H9 (cell line): ENCODE measurements at regions not wholly inside any gene's neighbourhood (a gene's known extent, or its start where the extent isn't known, plus 50 kb on each side); places are given as distances from the start of the nearest gene placed in this dataset.
A peak's percentile ranks its signal among the peaks of the same experiment; 100 is the strongest.

Experiments used
- DNase-seq: peaks from one replicate; pipeline ENCODE4 v3.0.0-alpha.2; 2017
- H2AFZ ChIP-seq: one replicate; pipeline ENCODE4 v1.6.1; 2013; ENCODE audit warnings: mild to moderate bottlenecking, low read length, control low read depth, moderate library complexity
- H2AK5ac ChIP-seq: 2 replicates; pipeline ENCODE4 v1.6.1; 2013; ENCODE audit warnings: low read length, control low read depth, mixed read lengths; ENCODE audit not compliant: insufficient read length
- H2BK120ac ChIP-seq: one replicate; pipeline ENCODE4 v1.6.1; 2013; ENCODE audit warnings: low read depth, mild to moderate bottlenecking, low read length, control low read depth, inconsistent platforms; ENCODE audit not compliant: poor library complexity, severe bottlenecking
- H2BK12ac ChIP-seq: 2 replicates; pipeline ENCODE4 v1.6.1; 2013; ENCODE audit warnings: low read length, control low read depth, mixed read lengths, low read depth; ENCODE audit not compliant: insufficient read length
- H2BK15ac ChIP-seq: 2 replicates; pipeline ENCODE4 v1.6.1; 2013; ENCODE audit warnings: low read depth, low read length, control low read depth
- H2BK20ac ChIP-seq: one replicate; pipeline ENCODE4 v1.6.1; 2013; ENCODE audit warnings: low read depth, mild to moderate bottlenecking, low read length, control low read depth, inconsistent platforms; ENCODE audit not compliant: poor library complexity, severe bottlenecking
- H2BK5ac ChIP-seq: 2 replicates; pipeline ENCODE4 v1.6.1; 2013; ENCODE audit warnings: low read length, control low read depth, mixed read lengths; ENCODE audit not compliant: insufficient read length
- H3K14ac ChIP-seq: 2 replicates; pipeline ENCODE4 v1.6.1; 2013; ENCODE audit warnings: low read length, control low read depth; ENCODE audit not compliant: insufficient read depth
- H3K18ac ChIP-seq: 2 replicates; pipeline ENCODE4 v1.6.1; 2013; ENCODE audit warnings: low read depth, mild to moderate bottlenecking, mixed read lengths, low read length, control low read depth; ENCODE audit not compliant: insufficient read length
- H3K23ac ChIP-seq: 2 replicates; pipeline ENCODE4 v1.6.1; 2013; ENCODE audit warnings: low read length, control low read depth, mixed read lengths, low read depth; ENCODE audit not compliant: insufficient read length
- H3K23me2 ChIP-seq: 2 replicates; pipeline ENCODE4 v1.6.1; 2013; ENCODE audit warnings: low read depth, mild to moderate bottlenecking, mixed read lengths, low read length, control low read depth; ENCODE audit not compliant: insufficient read length, poor library complexity, severe bottlenecking
- H3K27ac ChIP-seq: 2 replicates; pipeline ENCODE4 v1.5.1; 2013; ENCODE audit warnings: low read length, control low read depth, mixed read lengths, low read depth; ENCODE audit not compliant: insufficient read length
- H3K27me3 ChIP-seq: 2 replicates; pipeline ENCODE4 v1.6.1; 2013; ENCODE audit warnings: low read length, control low read depth, inconsistent platforms; ENCODE audit not compliant: insufficient read depth
- H3K4ac ChIP-seq: 2 replicates; pipeline ENCODE4 v1.6.1; 2013; ENCODE audit warnings: low read depth, mild to moderate bottlenecking, control low read depth, inconsistent platforms, low read length, moderate library complexity
- H3K4me1 ChIP-seq: 2 replicates; pipeline ENCODE4 v1.6.1; 2013; ENCODE audit warnings: low read length, control low read depth, inconsistent platforms; ENCODE audit not compliant: insufficient read depth
- H3K4me2 ChIP-seq: 2 replicates; pipeline ENCODE4 v1.6.1; 2013; ENCODE audit warnings: low read length, control low read depth, mixed read lengths; ENCODE audit not compliant: insufficient read length, insufficient read depth
- H3K56ac ChIP-seq: 2 replicates; pipeline ENCODE4 v1.6.1; 2013; ENCODE audit warnings: low read depth, mild to moderate bottlenecking, mixed read lengths, low read length, control low read depth; ENCODE audit not compliant: insufficient read length
- H3K79me1 ChIP-seq: 2 replicates; pipeline ENCODE4 v1.6.1; 2013; ENCODE audit warnings: low read depth, mild to moderate bottlenecking, moderate library complexity, low read length, control low read depth, inconsistent platforms; ENCODE audit not compliant: insufficient read depth, poor library complexity, severe bottlenecking
- H3K79me2 ChIP-seq: 2 replicates; pipeline ENCODE4 v1.6.1; 2013; ENCODE audit warnings: low read length, control low read depth, inconsistent platforms; ENCODE audit not compliant: insufficient read depth
- H3K9ac ChIP-seq: 2 replicates; pipeline ENCODE4 v1.6.1; 2013; ENCODE audit warnings: low read length, control low read depth, mixed read lengths; ENCODE audit not compliant: insufficient read length; ENCODE audit errors: extremely low read depth
- H3K9me3 ChIP-seq: one replicate; pipeline ENCODE4 v1.6.1; 2013; ENCODE audit warnings: low read depth, low read length, inconsistent platforms; ENCODE audit not compliant: control insufficient read depth
- H3T11ph ChIP-seq: one replicate; pipeline ENCODE4 v1.6.1; 2013; ENCODE audit warnings: mild to moderate bottlenecking, low read length, control low read depth, inconsistent platforms
- H4K20me1 ChIP-seq: one replicate; pipeline ENCODE4 v1.6.1; 2013; ENCODE audit not compliant: control insufficient read depth, insufficient read length, insufficient read depth
- H4K5ac ChIP-seq: 2 replicates; pipeline ENCODE4 v1.6.1; 2013; ENCODE audit warnings: low read depth, mild to moderate bottlenecking, mixed read lengths, low read length, control low read depth; ENCODE audit not compliant: insufficient read length
- H4K8ac ChIP-seq: replicated peaks from 2 replicates; pipeline ENCODE4 v1.6.1; 2013; ENCODE audit warnings: low read length, control low read depth, mixed read lengths, low read depth; ENCODE audit not compliant: insufficient read length
- H4K91ac ChIP-seq: 2 replicates; pipeline ENCODE4 v1.6.1; 2013; ENCODE audit warnings: low read depth, mild to moderate bottlenecking, moderate library complexity, mixed read lengths, low read length, control low read depth; ENCODE audit not compliant: insufficient read length
- H3K27ac Mint-ChIP-seq, 3 experiments: 2 replicates in 2 of 3; 3 replicates in 1 of 3; pipeline ENCODE4 v1.8.0; 2020 to 2021; ENCODE audit warnings: mixed read lengths in 3 of 3, mild to moderate bottlenecking in 1 of 3, moderate library complexity in 1 of 3
- H3K27me3 Mint-ChIP-seq: 2 replicates; pipeline ENCODE4 v1.8.0; 2021; ENCODE audit warnings: low read depth, mild to moderate bottlenecking, moderate library complexity, mixed read lengths
- H3K36me3 Mint-ChIP-seq, 3 experiments: 2 replicates in 2 of 3; 3 replicates in 1 of 3; pipeline ENCODE4 v1.8.0; 2020 to 2021; ENCODE audit warnings: low read depth in 3 of 3, mixed read lengths in 3 of 3; ENCODE audit not compliant: insufficient read depth in 1 of 3
- H3K4me1 Mint-ChIP-seq, 2 experiments: 2 replicates each; pipeline ENCODE4 v1.8.0; 2020; ENCODE audit warnings: mixed read lengths in 2 of 2
- H3K4me3 Mint-ChIP-seq, 2 experiments: 2 replicates in 1 of 2; 3 replicates in 1 of 2; pipeline ENCODE4 v1.8.0; 2020 to 2021; ENCODE audit warnings: mild to moderate bottlenecking in 2 of 2, mixed read lengths in 2 of 2, moderate library complexity in 1 of 2
- H3K9me3 Mint-ChIP-seq, 2 experiments: 2 replicates in 1 of 2; 3 replicates in 1 of 2; pipeline ENCODE4 v1.8.0; 2020; ENCODE audit warnings: mild to moderate bottlenecking in 2 of 2, mixed read lengths in 2 of 2, moderate library complexity in 1 of 2
- WGBS: extraction: QIAGEN DNeasy Blood & Tissue Kit; methylation state at CpG from one replicate; pipeline ENCODE4 v1.1.7; 2013; ENCODE audit warnings: missing lambda C conversion rate, low lambda C conversion rate, mixed read lengths; ENCODE audit not compliant: insufficient read length; ENCODE audit errors: extremely low coverage; 5-methylcytosine and 5-hydroxymethylcytosine counted together
- TF ChIP-seq, protein P1 (sequence below): fragments of 200-600 bp; sonication (generic); conservative IDR thresholded peaks from 3 replicates; pipeline ENCODE4 v1.8.0; 2021; ENCODE audit warnings: antibody characterized with exemption, mild to moderate bottlenecking

DNA sequence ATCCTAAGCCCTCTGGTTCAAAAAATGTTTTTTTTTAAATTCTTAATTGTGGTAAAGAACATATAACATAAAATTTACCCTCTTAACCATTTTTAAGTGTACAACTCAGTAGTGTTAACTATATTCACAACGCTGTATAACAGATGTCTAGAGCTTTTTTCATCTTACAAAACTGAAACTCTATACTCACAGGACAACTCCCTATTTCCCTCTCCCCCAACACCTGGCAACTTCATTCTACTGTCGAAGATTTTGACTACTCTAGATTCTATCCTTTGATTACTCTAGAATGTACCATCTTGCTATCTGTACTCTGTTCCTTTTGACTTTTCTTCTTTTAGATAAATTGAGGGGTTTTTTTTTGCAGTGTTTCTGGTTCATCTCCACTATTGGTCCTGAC lies 200.4 kb downstream of the KLF12 start:
- DNase-seq: no peak
- Histone ChIP-seq H2AK5ac (no peak overlapping the region), H2BK12ac (no peak overlapping the region), H3K14ac (no peak overlapping the region), H3K9ac (no peak overlapping the region), H3K4ac (no peak overlapping the region), H3K27me3 (no peaks in the 10 kb centered on the region), H3T11ph (no peak overlapping the region), H4K91ac (no peak overlapping the region), H3K9me3 (no peaks in the 10 kb centered on the region), H3K4me2 (no peak overlapping the region), H3K56ac (no peak overlapping the region), H2BK20ac (no peak overlapping the region), H3K18ac (no peak overlapping the region), H4K20me1 (no peaks in the 10 kb centered on the region), H3K23ac (no peak overlapping the region), H2BK5ac (no peak overlapping the region), H3K27ac (no peak overlapping the region), H4K8ac (no peak overlapping the region), H2AFZ (no peak overlapping the region), H3K4me1 (peaks cover 2% of the 10 kb centered on the region; the same call in 1 of the 2 replicates), H4K5ac (no peak overlapping the region), H3K79me1 (no peaks in the 10 kb centered on the region), H3K79me2 (no peaks in the 10 kb centered on the region), H3K23me2 (no peaks in the 10 kb centered on the region), H2BK15ac (no peak overlapping the region), H2BK120ac (no peak overlapping the region)
- TF ChIP-seq, protein P1, sequence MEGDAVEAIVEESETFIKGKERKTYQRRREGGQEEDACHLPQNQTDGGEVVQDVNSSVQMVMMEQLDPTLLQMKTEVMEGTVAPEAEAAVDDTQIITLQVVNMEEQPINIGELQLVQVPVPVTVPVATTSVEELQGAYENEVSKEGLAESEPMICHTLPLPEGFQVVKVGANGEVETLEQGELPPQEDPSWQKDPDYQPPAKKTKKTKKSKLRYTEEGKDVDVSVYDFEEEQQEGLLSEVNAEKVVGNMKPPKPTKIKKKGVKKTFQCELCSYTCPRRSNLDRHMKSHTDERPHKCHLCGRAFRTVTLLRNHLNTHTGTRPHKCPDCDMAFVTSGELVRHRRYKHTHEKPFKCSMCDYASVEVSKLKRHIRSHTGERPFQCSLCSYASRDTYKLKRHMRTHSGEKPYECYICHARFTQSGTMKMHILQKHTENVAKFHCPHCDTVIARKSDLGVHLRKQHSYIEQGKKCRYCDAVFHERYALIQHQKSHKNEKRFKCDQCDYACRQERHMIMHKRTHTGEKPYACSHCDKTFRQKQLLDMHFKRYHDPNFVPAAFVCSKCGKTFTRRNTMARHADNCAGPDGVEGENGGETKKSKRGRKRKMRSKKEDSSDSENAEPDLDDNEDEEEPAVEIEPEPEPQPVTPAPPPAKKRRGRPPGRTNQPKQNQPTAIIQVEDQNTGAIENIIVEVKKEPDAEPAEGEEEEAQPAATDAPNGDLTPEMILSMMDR: no peak
- WGBS: no CpG with 5 or more reads among the region's 2 CpGs
- peak overlapping the region in 1 of 3 experiments; percentile 19; a peak in 1 of 7 replicates for H3K27ac Mint-ChIP-seq
- peaks cover 15% of the 10 kb centered on the region in 2 experiments for H3K4me1 Mint-ChIP-seq
- H3K27me3 Mint-ChIP-seq: no peaks in the 10 kb centered on the region
- H3K36me3 Mint-ChIP-seq: peaks cover 0 to 4% (median 2%) of the 10 kb centered on the region in 3 experiments; a peak in 2 of 7 replicates
- no peaks in the 10 kb centered on the region for H3K9me3 Mint-ChIP-seq
- no peak overlapping the region for H3K4me3 Mint-ChIP-seq
